GM12878 (cell line): ENCODE measurements at regions not wholly inside any gene's neighbourhood (a gene's known extent, or its start where the extent isn't known, plus 50 kb on each side); places are given as distances from the start of the nearest gene placed in this dataset.

Source experiments
- CTCF ChIP-seq, 3 experiments: IDR thresholded peaks in 2 of 3; conservative IDR thresholded peaks in 1 of 3; 2 replicates each; pipeline ENCODE4 v1.5.1; 2011; ENCODE audit warnings: low read depth in 3 of 3, low read length in 3 of 3, mild to moderate bottlenecking in 3 of 3, control low read depth in 2 of 3, moderate library complexity in 2 of 3, inconsistent platforms in 1 of 3, mixed read lengths in 1 of 3; ENCODE audit not compliant: control insufficient read depth in 2 of 3, insufficient read depth in 1 of 3; ENCODE audit errors: extremely low read depth in 1 of 3
- EZH2 ChIP-seq: IDR thresholded peaks from 2 replicates; pipeline ENCODE4 v1.6.1; 2012; ENCODE audit warnings: low read depth, mild to moderate bottlenecking, control low read depth, inconsistent platforms, low read length, borderline replicate concordance; ENCODE audit not compliant: control insufficient read depth
- HDAC2 ChIP-seq: fragments of 200-600 bp; sonication (generic); IDR thresholded peaks from 2 replicates; pipeline ENCODE4 v1.6.1; 2017
- KDM1A ChIP-seq: fragments of 200-600 bp; sonication (generic); IDR thresholded peaks from 2 replicates; pipeline ENCODE4 v1.6.1; 2016; ENCODE audit warnings: borderline replicate concordance
- MAX ChIP-seq: IDR thresholded peaks from 2 replicates; pipeline ENCODE4 v1.6.1; 2012; ENCODE audit warnings: low read depth, low read length, improper control_type of control experiment
- POLR2A ChIP-seq: IDR thresholded peaks from 2 replicates; pipeline ENCODE4 v1.6.1; 2011; ENCODE audit warnings: low read depth, mild to moderate bottlenecking, low read length
- POLR2AphosphoS5 ChIP-seq: IDR thresholded peaks from 2 replicates; pipeline ENCODE4 v1.6.1; 2011; ENCODE audit warnings: mild to moderate bottlenecking, low read length, inconsistent platforms
- REST ChIP-seq: IDR thresholded peaks from 2 replicates; pipeline ENCODE4 v1.6.1; 2012; ENCODE audit warnings: mild to moderate bottlenecking, low read depth, low read length

DNA sequence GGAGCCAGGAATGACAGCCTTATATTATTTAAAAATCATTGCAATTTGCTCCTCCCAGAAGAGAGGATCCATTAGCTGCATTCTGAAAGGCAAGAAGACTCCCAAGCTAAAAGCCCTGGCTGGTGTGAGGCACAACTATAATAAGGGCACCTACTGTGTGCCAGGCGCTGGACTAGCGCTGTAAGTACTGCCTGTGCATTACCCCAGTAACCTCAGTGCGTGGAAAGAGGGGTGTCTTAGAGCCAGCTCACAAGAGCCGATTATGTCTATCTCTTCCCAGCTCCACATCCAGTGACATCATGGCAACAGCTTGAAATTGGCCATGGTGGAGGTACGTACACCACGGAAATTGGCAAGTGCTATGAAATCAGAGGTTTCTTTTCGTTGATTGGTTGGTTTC lies 141.7 kb upstream of the IRF2BP2 start:
- TF ChIP-seq HDAC2 (no peak), POLR2AphosphoS5 (no peak), REST (no peak), POLR2A (no peak), KDM1A (no peak), CTCF (IDR thresholded peaks at IDR 0.05 in 2 of 3, conservative IDR thresholded peaks at IDR 0.05 in 1 of 3; ENCODE audit: control insufficient read depth in 2 of 3, extremely low read depth in 1 of 3, insufficient read depth in 1 of 3, low read depth in 3 of 3, low read length in 3 of 3) (no peak), EZH2 (no peak), MAX (no peak)
